Mesodermal cell (in vitro differentiated cells): ENCODE measurements at regions not wholly inside any gene's neighbourhood (a gene's known extent, or its start where the extent isn't known, plus 50 kb on each side); places are given as distances from the start of the nearest gene placed in this dataset.
"Not testable (repeated sequence)": the region's sequence is repeated elsewhere in the genome, so short reads cannot be mapped to it uniquely, and the experiment has no call there.

Experiments
- H3K27ac ChIP-seq: 2 replicates; pipeline ENCODE4 v1.7.0; 2013; ENCODE audit warnings: mild to moderate bottlenecking, low read depth, low read length, moderate library complexity; ENCODE audit not compliant: severe bottlenecking
- H3K36me3 ChIP-seq: 2 replicates; pipeline ENCODE4 v1.7.1; 2013; ENCODE audit warnings: mild to moderate bottlenecking, low read length, moderate library complexity; ENCODE audit not compliant: control insufficient read depth, insufficient read depth
- H3K4me1 ChIP-seq: one replicate; pipeline ENCODE4 v1.7.1; 2013; ENCODE audit warnings: mild to moderate bottlenecking, low read length; ENCODE audit not compliant: insufficient read depth, control insufficient read depth, poor library complexity, severe bottlenecking
- H3K4me3 ChIP-seq: 2 replicates; pipeline ENCODE4 v1.7.0; 2013; ENCODE audit warnings: low read length, control low read depth, mild to moderate bottlenecking; ENCODE audit not compliant: insufficient read depth, poor library complexity, severe bottlenecking; ENCODE audit errors: extremely low read depth
- H3K9me3 ChIP-seq: 2 replicates; pipeline ENCODE4 v1.7.1; 2013; ENCODE audit warnings: mild to moderate bottlenecking, low read length, moderate library complexity; ENCODE audit not compliant: control insufficient read depth
- WGBS, 2 experiments: methylation state at CpG; one replicate each; pipeline ENCODE4 v1.1.5; 2013; ENCODE audit warnings: missing lambda C conversion rate in 2 of 2; ENCODE audit not compliant: insufficient coverage in 2 of 2; 5-methylcytosine and 5-hydroxymethylcytosine counted together

DNA sequence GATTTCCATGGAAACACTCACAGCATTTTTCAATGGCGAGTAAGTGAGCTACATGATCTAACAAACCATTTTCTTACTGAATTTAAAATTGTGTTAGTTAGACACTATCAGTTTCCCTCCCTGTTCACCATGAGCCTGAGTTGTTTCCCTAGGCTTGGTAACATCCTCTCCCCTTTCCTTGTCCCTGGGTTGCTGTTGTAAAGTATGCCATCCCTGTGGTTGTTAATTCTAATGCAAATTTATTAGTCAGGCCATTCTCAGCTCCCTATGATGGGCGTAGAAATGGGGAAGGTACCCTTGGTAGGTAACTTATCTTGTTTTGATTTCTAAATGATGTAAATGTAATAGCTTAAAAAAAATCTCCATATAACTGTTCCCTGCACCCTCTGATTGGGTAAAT lies 143.0 kb downstream of the SPATA31A6 start:
- not testable (repeated sequence) for H3K36me3 ChIP-seq, H3K4me3 ChIP-seq, H3K9me3 ChIP-seq, H3K4me1 ChIP-seq, H3K27ac ChIP-seq
- no CpG with 5 or more reads among the region's 2 CpGs for WGBS, 2 experiments

DNA sequence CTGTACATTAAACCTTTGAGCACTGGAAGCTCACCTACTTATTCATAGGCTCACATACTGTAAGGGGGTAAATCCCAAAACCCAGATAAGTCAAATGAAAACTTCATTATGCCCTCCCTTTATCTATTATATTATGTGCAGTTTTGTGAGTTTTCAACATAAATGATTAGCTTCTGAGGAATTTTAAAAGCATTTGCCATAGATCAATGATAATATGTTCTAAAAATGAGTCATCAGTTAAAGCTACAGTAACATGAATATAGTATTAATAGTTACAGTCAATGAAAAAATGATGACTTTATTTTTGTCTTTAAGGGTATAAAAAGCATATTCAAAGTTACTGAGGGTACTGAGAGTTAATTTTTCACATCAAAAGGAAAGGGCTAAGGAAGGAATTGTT lies 151.9 kb downstream of the SPATA31A6 start:
- H3K4me3 ChIP-seq, H3K27ac ChIP-seq, H3K36me3 ChIP-seq, H3K4me1 ChIP-seq, H3K9me3 ChIP-seq: not testable (repeated sequence)

- not testable (repeated sequence) for H3K27ac ChIP-seq, H3K9me3 ChIP-seq, H3K4me3 ChIP-seq, H3K4me1 ChIP-seq, H3K36me3 ChIP-seq
- 88 to 97% methylated on average over 1 to 2 of the region's 7 CpGs for WGBS, 2 experiments
Observed at GRCh38 chr9:42335984-42336657, 152.7 kb downstream of the SPATA31A6 start.

GRCh38 chr9:42338275-42338674 lies 154.8 kb downstream of the SPATA31A6 start:
- no CpG with 5 or more reads among the region's 4 CpGs for WGBS, 2 experiments
- not testable (repeated sequence) for H3K9me3 ChIP-seq, H3K4me1 ChIP-seq, H3K36me3 ChIP-seq, H3K4me3 ChIP-seq, H3K27ac ChIP-seq

GRCh38 chr9:42339671-42340434 lies 156.4 kb downstream of the SPATA31A6 start:
- H3K9me3 ChIP-seq, H3K27ac ChIP-seq: not testable (repeated sequence)
- 93 to 95% methylated on average over 1 of the region's 2 CpGs for WGBS, 2 experiments

DNA sequence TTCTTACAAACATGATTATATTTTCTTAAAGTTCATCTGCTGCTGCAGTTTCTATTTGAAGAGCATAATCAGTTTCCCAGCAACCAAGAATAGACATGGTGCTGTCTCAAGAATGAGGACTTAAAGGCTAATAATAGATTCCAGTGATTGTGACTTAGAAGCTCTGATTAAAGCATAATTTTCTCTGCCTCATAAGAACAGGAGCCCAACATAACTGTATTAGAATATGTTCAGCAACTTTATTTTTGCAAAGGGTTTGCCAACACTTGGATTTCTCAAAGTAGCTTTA lies 156.9 kb downstream of the SPATA31A6 start:
- H3K4me3 ChIP-seq, H3K36me3 ChIP-seq, H3K4me1 ChIP-seq, H3K27ac ChIP-seq, H3K9me3 ChIP-seq: not testable (repeated sequence)

More at GRCh38 chr9:42339671-42340434, 156.4 kb downstream of the SPATA31A6 start:
- H3K4me3 ChIP-seq, H3K4me1 ChIP-seq, H3K36me3 ChIP-seq: not testable (repeated sequence)

DNA sequence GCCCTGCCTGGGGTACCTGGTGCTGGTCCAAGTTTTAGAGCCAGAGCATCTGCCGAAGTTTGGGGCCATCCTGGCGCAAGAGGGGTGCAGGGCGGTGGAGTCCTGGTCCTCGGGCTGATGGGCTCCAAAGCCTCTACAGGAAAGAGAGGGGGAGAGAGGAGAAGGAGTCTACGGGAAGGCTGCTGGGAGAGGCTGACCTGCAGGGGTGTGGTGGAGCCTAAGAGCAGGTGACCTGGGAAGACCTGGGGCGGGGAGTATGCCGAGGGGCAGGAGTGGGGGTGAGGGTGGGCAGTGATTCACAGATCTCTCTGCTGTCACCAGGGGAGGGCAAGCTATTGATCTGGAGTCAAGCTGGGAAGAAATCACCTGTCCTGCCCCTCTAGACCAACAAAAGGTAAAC lies 158.4 kb downstream of the SPATA31A6 start:
- not testable (repeated sequence) for H3K4me3 ChIP-seq, H3K36me3 ChIP-seq, H3K27ac ChIP-seq, H3K9me3 ChIP-seq, H3K4me1 ChIP-seq
- 78 to 95% methylated on average over 3 to 4 of the region's 7 CpGs for WGBS, 2 experiments

- not testable (repeated sequence) for H3K27ac ChIP-seq, H3K9me3 ChIP-seq, H3K4me3 ChIP-seq, H3K4me1 ChIP-seq, H3K36me3 ChIP-seq
- WGBS, 2 experiments: 98% methylated on average over 4 of the region's 7 CpGs; no CpG with 5 or more reads in 1 of the 2 experiments
Observed at GRCh38 chr9:42342297-42342696, 158.8 kb downstream of the SPATA31A6 start.

DNA sequence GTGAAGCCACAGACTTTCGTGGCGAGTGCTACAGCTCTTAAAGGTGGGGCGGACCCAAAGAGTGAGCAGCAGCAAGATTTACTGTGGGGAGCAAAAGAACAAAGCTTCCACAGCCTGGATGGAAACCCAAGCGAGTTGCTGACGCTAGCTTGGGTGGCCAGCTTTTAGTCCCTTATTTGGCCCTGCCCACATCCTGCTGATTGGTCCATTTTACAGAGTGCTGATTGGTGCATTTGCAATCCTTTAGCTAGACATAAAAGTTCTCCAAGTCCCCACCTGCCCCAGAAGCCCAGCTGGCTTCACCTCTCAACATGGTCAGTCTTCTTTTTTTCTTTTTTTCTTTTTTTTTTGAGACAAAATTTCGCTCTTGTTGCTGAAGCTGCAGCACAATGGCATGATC lies 161.0 kb downstream of the SPATA31A6 start:
- H3K4me1 ChIP-seq, H3K36me3 ChIP-seq, H3K27ac ChIP-seq, H3K9me3 ChIP-seq, H3K4me3 ChIP-seq: not testable (repeated sequence)
- WGBS, 2 experiments: 97 to 100% methylated on average over 3 to 4 of the region's 6 CpGs

- not testable (repeated sequence) for H3K27ac ChIP-seq, H3K36me3 ChIP-seq, H3K4me1 ChIP-seq, H3K4me3 ChIP-seq, H3K9me3 ChIP-seq
- WGBS, 2 experiments: no CpG with 5 or more reads among the region's 2 CpGs
Observed at GRCh38 chr9:42346916-42347315, 163.5 kb downstream of the SPATA31A6 start.

GRCh38 chr9:42349181-42349580 lies 165.7 kb downstream of the SPATA31A6 start:
- H3K36me3 ChIP-seq, H3K4me1 ChIP-seq, H3K27ac ChIP-seq, H3K4me3 ChIP-seq, H3K9me3 ChIP-seq: not testable (repeated sequence)
